GOT3 (cell line): ENCODE measurements at regions not wholly inside any gene's neighbourhood (a gene's known extent, or its start where the extent isn't known, plus 50 kb on each side); places are given as distances from the start of the nearest gene placed in this dataset.
"Not testable (repeated sequence)": the region's sequence is repeated elsewhere in the genome, so short reads cannot be mapped to it uniquely, and the experiment has no call there.

Experiments
- DNase-seq: peaks from one replicate; lab custom pipeline; 2025; ENCODE audit warnings: mixed read lengths; lab: John Stamatoyannopoulos, UW

DNA sequence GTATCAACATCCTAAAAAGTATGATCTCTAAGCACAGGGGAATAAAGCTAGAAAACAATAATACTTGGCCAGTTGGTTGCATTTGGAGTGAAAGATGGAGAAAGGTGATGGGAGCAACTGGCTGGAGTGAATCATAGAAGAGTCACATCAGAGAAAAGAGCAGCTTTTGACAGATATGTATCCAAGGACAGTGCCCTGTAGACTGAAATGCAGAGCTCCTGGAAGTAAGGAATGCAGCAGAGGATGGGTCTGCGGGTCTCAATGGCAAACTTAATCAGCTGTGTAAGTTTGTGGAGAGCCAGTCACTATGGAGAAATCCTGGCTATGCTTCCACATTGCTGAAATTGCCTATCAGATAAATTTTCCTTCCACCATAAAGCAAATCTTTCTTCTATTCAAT, 218.1 kb upstream of the PRNP start:
- DNase-seq = no peak

DNA sequence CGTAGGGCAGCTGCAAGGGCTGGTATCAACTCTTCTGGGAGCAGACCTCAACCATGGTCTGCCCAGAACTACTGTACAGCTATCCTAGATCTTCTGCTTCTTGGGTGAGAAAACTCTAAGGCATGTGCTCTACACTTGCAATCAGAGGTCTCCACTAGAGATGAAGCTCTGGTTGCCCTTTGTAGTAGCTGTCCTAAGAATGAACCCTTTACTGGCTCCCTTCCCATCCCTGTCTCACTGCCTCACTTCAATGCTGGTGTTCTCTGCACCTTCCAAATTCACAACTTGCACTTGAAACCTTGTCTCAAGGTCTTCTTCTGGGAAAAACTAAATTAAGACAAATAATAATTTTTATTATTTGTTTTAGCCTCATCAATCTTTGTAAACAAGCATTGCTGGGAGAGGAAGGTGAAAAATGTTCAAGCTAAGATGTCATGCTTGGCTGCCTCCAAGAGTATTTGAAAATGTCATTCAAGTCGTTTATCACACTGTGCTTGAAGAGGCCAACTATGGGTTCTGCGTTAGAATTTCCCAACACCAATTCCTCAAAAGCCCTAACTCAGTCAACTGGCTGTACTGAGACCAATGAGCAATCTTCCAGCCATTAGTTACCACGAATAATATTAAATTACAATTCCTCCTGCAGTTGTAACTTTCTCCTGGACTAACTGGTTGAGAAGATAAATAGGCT, 216.9 kb upstream of the ADRA1D start:
- DNase-seq = no peak

DNA sequence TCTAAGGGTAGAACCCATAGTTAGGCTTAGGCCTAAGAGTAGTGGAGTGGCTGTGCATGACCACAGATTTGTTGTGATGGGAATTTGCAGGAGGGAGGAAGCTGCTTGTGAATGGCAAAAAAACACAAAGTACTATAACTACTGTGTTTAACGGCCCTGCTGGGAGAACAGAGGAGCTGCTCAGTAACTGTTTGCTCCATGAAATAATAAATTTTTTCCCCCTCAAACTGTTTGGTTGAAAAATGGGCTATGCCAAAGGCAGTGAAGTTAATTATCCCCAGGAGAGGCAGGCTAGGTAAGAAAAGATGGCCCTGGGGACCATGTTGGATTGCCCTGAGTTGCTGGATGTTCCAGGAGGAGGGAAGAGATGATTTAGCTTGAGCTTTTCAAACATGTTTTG, 216.1 kb upstream of the ADRA1D start:
- no peak for DNase-seq

DNA sequence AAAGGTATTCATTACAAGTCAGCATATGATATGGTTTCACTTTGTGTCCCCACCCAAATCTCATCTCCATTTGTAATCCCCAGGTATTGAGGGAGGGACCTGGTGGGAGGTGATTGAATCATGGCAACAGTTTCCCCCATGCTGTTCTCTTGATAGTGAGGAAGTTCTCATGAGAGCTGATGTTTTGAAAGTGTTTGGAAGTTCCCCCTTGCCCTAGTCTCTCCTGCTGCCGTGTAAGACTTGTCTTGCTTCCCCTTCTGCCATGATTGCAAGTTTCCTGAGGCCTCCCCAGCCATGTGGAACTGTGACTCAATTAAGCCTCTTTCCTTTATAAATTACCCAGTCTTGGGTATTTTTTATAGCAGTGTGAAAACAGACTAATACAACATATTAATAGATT, 213.7 kb upstream of the ADRA1D start:
- not testable (repeated sequence) for DNase-seq

DNA sequence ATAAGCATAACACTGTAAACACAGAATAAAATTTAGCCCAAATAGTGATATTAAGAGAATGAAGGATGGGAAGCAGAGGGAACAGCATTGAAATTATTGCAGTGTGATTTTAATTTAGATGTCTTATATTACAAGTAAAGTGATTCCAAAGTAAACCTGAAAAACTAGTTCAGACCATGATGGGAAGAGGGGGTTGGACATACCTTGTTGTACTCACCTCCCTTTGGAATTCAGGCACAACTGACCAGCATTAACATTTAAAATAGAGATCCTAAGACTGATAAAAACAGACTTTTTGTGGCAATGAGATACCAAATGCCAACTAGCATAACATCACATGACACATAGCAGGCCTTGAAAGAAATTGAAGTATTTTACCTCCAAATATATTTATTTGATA, 210.0 kb upstream of the ADRA1D start:
- DNase-seq = no peak

DNA sequence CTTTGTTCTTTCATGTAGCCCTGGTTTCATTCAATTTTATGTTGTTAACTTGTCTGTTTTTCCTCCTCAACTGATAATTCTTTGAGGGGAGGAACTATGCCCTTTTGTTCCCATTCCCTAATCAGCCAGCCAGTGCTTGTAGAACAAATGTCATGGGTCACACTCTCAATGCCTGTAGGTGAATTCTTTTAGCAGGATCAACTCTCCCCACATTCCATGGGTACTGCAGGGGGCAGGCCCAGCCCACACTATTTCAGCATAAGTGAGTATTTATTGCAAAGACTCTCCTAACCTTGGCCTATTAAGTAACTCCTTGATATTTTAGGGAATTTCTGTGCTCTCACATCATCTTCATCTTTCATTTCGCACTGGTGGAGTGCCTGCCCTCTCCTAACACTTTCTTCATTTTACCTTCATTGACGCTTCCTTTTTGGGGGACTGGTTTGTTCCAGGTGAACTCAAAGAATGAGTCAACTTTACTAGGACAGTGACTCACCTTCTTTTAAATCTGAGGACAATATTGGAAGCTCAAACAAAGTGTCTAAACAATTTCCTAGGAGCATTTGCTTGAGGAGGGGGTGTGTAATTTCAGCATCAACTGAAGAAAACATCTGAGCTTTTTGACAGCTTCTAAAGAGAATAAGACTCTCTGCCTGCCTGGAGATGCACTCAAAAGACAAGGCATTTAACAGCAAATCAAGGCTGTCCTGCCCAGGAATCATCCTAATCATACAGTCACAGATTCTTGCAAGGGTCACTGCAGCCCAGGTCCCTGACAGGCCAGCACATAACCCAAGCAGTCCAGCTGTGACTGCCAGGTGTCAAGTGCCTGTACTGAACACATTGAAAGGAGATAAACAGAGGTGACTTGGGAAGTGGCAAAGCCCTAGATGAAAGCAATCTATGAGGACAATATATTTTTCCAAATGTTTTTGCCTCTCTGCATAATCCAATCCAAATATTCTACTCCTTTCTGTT, 208.8 kb upstream of the ADRA1D start:
- no peak for DNase-seq

DNA sequence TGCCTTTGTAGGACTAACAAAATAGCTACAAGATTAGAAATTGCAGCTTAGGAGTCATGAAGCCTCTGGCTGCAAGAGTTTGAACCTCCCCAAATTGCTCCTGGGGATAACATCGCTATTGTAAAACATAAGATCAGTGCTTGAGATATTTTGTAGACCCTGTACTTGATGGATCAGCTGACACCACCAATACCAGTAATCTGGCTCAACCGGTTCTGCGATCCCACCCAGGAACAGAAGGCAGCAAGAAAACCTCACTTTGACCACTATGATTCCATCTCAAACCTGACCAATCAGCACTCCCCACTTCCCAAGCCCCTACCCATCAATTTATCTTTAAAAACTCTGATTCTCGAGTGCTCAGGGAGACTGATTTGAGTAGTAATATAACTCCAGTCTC, 206.9 kb upstream of the ADRA1D start:
- DNase-seq = no peak

DNA sequence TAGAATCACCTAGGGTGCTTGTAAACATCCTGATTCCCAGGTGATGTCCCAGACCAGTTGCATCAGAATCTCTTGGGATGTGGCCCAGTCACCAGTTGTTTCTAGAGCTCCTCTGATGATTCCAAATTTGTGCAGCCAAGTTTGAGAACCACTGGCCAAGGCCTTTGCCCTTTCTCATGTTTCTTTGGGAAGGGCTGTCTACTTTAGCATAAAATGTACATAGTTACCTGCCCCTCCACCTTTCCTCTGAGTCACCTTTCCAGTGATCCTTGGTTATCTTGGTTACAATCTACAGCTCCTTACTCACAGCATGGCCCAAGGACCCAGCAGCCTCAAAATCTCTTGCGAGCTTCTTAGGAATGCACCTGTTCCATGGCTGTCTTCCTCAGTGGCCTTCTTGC, 206.2 kb upstream of the ADRA1D start:
- no peak for DNase-seq

DNA sequence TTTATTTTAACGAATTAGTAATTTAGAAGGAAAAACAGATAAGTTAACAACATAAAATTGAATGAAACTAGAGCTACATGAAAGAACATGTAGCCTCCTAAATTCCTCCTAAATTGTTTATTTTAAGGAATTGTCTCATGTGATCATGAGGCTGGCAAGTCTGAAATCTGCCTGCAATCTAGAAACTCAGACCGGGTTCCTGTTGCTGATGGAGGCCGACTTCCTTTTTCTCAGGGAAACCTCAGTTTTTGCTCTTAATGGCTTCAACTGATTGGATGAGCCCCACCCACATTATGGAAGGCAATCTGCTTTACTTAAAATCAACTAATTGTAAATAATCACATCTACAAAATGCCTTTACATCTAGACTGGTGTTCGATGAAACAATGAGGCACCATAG, 205.0 kb upstream of the ADRA1D start:
- no peak for DNase-seq

DNA sequence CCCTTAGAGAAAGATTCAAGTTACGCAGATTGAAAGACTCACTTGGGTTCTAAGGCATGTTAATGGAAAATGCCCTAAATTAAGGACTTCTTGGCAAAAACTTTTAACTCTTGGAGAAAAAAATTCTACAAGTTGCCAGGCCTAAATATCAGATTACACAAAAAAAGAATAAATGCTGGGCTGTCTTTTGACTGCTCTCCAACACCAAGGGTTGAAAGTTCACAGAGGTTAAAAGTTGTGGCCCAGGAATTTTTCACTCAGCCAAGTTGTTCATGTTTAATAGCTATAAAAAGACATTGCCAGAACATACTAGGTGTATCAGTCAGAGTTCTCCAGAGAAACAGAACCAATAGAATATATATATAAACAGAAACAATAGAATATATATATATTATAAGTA, 204.3 kb upstream of the ADRA1D start:
- no peak for DNase-seq

DNA sequence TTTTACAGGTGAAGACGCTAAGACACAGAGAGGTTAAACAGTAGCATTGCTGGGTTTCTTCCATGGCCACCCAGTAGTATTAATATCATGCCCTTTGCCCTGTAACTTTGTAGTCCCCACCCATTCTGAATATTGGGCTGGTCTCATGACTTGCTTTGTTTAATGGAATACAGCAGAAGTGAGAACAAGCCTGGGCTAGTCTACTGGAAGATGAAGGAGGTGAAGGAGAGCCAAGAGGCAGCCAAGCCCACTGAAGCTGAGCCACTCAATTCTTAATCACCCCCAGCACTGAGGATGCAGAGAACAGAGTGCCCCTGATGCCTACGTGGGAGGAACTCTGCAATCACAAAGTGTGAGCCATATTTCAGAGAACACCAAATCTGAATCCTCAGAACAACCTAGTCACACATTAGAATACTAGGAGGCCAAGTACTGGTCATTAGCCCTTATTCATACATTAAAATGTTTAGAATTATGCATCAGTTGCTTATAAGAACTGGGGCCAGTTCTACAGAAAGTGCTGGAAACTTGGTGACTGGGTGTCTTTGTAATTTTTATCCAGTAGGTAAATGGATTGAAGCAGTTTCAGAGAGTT, 202.5 kb upstream of the ADRA1D start:
- no peak for DNase-seq

DNA sequence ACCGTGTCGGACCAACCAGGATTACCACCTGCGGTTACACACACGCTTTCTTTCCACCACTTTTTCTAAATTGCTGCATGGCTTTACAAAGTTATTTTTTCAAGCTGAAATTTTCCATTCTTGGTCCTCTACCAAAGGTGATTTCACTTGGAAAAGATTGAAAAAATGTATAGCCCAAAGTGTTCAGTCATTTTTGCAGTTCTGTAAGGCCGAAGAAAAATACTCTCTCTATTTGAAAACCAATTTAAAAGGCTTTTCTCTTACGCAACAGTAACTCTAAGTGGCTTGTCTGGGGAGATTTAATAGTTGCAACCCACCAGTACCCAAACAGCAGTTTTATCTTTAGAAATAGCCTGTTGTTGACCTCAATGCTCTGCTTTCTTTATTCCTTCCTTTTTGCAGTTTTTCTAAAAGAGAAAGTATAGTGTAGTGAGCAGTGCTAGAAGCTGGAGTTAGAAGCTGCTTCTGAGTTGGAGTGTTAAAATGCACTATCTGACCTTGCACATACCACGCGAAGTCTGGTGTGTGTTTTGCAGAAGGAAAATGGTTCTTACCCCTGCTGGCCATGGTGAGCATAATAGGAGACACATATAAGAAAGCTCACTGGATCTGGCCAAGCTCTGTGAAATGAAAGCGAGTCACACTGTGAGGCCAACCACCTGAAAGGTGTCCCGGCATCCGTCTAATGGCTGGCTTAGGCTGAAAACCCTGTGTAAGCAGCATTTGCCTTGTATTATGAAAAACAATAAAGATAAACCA, 201.0 kb upstream of the ADRA1D start:
- no peak for DNase-seq

DNA sequence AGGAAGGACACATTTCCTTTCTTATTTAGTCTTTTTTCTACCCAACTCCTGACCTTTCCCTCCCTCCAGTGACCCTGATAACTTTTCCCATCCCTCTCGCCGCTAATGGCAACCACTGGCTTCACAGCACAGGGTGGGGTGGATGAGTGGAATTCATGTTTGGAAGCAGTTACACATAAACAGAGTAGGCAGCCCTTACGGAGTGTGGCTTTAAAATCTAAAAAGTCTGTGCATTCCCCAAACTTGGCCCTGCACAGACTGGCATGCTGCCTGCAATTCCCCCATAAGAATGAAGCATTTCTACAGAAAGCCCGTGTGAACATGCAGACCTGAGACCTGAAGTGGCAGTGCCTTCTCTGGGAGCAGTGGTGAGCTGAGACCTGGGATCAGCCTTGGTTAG, 196.7 kb upstream of the ADRA1D start:
- no peak for DNase-seq

DNA sequence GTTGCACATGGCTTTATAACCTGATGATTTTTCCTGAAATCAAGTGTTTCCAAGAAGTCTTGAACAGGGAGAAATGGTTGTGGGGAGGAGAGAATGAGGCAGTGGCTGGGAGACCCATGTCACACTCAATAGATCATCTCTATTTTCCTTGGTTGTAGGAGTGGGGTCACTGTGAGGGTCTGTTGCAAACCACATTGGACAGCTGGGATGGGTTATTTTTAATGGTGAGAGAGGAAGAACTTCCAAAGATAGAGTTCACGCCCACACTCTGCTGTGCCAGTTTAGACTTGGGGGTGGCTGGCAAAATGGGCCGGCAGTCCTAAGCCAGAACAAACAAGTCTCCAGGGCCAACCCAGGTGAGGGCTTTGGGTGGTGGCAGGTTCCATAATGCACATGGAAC, 196.2 kb upstream of the ADRA1D start:
- DNase-seq = no peak

DNA sequence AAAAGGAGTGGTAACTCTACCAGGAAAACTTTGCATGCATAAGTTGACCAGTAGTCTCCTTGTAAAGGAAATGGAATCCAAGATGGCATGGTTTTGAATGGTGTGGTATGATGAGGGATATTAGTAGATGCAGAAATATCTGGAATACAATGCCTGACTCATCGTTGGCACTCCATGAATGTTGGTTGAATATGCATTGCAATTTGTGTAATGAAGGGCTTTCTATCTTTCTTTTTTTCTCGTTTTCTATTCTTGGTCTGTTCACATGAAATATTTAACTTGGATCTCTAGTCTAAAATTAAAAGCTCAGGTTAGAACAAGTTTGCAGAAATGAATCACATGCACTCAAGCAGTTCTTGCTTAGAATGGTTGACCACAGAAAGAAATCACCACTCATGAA, 195.3 kb upstream of the ADRA1D start:
- no peak for DNase-seq

DNA sequence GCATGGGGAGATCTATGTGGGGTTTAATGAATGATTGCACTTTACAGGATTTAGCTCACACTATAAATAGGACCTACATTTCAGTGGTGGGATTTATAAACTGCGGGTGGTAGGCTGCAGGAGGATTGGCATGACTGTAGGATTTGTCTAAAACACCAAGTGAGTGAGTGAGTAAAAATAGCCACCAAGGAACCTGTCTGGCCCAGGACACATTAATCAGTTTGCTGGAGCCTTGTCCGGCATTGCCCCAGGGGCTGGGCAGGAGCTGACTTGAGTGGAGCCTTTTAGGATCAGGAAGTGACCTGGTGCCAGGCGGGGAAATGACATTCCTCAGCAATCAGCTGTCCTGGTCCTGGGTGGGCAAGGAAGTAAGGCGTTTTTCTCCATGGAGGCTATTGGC, 193.9 kb upstream of the ADRA1D start:
- DNase-seq = no peak

DNA sequence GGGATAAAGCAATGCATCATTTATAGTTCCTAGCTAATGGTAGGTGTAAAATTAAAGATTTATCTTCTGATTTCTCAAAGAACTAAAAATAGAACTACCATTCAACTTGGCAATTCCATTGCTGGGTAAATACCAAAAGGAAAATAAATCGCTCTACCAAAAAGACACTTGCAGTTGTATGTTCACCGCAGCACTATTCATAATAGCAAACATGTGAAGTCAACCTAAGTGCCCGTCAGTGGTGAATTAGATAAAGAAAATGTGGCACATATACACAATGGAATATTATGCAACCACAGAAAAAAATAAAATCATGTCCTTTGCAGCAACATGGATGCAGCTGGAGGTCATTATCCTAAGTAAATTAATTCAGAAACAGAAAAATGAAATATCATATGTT, 192.8 kb upstream of the ADRA1D start:
- DNase-seq = no peak

DNA sequence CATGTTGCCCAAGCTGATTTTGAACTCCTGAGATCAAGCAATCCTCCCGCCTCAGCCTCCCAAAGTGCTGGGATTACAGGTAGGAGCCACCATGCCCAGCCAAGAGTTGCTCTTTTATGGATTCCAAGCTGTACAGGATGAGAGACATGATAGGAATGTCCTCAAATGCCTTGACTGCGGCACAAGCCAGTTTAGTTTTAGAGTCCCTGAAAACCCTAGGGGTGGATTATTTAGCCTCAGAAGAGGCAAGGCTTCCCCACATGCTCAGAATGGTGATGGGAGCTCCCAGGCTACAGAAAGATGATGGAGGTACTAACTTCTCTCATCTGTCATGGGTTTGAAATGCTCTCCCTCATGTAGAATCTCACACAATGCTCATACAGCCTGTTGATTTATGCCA, 192.1 kb upstream of the ADRA1D start:
- DNase-seq = no peak

DNA sequence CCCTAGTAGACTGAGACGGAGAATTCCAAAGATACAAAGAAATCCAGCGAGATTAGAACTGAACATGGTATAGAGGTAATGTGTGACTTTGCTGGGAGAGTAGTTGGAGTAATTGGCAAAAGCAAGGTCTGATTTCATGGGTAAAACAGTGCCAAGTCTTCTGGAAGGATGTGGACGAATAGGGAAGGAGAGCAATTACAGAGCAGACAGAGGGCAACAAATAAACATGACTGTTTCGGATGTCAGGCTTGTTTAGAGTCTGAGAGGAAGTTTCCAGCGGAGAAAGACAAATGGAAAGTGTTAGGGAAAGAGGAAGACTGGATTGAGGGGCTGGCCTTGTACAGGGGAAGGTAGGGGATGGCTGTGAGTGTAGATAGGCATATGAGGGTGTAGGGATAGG, 190.4 kb upstream of the ADRA1D start:
- DNase-seq = no peak

DNA sequence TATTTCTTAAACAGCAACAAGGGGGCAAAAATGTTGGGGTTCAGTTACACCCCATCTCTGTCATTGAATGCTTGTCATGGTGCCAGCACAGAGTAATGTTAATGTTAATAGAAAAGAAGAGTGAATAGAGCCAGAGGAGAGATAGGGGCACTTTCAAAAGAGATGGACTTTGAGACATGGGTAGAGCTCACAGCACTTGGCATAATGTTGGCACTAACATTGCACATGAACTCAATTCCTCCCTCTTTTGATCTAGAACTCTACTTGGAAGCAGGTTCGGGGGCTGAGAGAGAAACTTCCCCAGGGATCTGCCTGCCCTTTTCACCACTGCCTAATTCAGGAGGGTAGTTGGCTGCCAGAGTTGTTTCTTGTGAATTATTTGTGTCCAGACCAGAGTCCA, 188.0 kb upstream of the ADRA1D start:
- no peak for DNase-seq

DNA sequence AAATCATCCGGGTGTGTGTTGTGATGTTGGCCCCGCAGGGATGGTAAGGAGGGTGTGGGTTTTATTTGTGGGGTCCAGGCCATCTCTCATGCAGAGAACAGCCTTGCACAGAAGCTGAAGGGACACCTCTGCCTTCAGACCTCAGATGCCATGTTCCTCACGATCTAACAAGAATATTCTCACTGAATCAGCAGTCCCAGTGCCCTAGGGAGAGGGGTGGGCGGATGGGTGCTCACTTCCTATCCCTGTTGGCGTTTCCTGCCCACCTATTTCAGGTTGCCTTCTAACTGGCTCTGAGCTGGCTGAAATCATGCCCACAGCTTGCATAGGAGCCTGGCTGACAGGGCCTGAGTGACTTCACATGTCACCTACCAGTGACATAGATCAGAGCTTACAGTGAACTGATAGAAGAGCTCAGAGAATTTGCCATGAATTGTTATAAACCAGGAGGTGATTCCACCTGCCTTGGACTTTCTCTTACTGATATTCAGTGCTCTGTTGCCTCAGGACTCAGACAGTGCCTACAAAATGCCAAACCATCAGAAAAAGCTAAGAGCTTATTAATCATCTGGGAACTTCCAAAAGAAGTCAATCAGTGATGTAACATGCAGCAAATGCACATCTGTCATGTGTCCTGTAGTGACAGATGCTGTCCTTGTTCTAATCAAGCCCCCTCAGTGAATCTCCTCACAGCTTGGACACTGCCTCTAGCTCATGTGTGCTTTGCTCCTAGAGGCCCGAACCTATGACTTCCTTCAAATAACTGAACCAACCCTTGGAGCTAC, 186.8 kb upstream of the ADRA1D start:
- DNase-seq = no peak

DNA sequence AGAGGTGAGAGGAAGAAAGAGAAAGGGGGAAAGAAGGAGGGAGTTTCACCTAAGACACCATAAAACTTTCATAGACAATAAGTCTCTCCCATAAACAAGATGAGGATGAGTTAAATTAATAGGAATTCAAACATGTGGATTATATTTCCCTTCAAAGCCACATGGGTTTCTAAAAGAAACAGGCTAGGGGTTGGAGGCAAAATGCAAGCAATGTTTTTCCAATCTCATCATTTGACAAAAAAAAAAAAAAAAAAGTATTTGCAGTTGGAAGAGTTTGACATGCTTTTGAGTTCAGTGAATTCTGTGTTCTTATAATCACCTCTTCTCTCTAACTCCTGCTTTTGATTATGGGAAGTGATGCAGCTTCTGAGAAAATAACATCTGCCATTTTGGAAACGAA, 186.1 kb upstream of the ADRA1D start:
- no peak for DNase-seq
